ENCODE measurements at regions not wholly inside any gene's neighbourhood (a gene's known extent, or its start where the extent isn't known, plus 50 kb on each side); places are given as distances from the start of the nearest gene placed in this dataset.

- TF ChIP-seq EZH2 (IDR thresholded peaks at IDR 0.05) = no peak
- no peak for TF ChIP-seq POLR2AphosphoS5 (IDR thresholded peaks at IDR 0.05; ENCODE audit: borderline replicate concordance, low read depth, low read length)
- no peak for TF ChIP-seq FOXP2 (optimal IDR thresholded peaks at IDR 0.05; ENCODE audit: control extremely low read depth, extremely low read length, insufficient read depth)
These were observed 651.6 kb upstream of the IGFBP3 start for GRCh38 chr7:46572691-46573090.

Measured in SK-N-MC (cell line).